Dedifferentiated amniotic fluid mesenchymal stem cell (primary cell): ENCODE measurements at regions not wholly inside any gene's neighbourhood (a gene's known extent, or its start where the extent isn't known, plus 50 kb on each side); places are given as distances from the start of the nearest gene placed in this dataset.
"Not testable (repeated sequence)": the region's sequence is repeated elsewhere in the genome, so short reads cannot be mapped to it uniquely, and the experiment has no call there.

Experiments
- DNase-seq: peaks from one replicate; pipeline ENCODE4 v3.0.0-alpha.2; 2016; ENCODE audit errors: extremely low spot score

DNA sequence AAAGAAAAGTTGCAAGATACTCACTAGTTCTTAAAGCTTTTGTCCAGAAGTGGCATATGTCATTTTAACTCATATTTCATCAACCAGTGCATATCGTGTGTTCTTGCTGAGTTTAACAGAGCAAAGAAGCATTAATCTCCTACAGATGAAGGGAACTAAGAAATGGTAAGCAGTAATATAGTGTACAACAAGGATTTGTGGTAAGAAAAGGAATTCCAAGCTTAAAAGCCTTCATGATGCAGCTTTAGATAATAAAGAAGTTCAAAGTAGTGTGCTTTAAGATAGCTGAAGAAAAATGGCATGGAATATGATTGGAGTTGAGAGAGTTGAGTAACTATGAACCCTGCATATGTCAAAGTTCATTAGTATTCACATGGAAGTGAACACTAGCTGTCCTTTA lies 649.8 kb upstream of the FSHR start:
- DNase-seq: no peak

DNA sequence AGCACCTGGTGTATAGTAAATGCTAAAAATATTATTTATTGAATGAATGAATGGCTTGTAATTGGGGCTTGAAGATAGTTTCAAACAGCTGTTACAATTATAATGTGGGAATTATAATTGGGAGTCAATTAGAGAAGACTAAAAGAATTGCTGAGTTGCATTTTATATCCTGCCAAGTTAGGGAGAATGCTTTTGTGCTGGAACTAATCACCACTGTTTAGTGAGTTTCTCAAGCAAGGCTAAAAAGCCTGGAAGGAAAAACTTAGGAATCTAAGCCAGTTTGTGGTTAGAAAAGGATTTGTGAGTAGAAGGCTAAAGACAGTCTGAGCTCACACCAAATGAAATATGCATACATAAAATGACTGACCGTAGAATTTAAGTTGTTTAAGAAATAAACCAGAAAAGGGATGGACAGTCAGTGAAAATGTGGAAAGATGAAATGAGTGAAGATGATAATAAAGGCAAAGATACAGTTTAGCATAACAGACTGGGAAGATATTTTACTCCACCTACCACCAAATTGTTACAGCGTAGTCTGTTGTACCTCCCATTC lies 647.7 kb upstream of the FSHR start:
- DNase-seq: no peak

DNA sequence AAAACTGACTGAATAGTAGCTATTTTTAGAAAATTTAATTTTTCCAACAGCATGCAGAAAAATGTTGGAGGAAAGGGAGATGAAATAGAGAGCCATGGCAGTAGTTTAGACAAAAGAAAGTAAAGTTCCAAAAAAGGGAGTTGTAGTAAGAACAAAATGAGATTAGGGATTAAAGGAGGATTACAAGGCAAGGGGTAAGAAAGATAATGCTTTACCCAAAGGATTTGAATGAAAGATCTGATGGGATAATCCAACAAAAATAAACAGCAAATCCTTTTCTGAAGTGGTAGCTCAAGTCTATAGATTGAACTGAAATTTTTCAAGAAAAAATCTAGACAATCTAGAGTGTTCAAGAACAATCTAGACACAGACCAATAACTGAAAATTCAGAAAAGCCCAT lies 644.3 kb upstream of the FSHR start:
- no peak for DNase-seq

DNA sequence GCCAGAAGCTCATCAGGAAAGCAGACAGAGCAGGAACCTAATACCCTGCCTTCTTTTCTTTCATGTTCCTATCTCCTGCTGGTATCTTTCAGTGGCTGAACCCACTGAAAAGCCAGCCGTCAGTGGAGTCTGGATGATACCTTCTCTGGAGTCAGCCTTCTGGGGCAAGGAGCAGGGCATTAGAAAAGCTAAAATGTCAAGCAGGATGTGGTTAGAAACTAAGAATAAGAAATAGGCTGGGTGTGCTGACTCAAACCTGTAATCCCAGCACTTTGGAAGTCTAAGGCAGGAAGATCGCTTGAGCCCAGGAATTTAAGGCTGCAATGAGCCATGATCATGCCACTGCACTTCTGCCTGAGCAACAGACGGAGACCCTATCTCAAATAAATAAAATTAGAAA lies 642.0 kb upstream of the FSHR start:
- DNase-seq: no peak

DNA sequence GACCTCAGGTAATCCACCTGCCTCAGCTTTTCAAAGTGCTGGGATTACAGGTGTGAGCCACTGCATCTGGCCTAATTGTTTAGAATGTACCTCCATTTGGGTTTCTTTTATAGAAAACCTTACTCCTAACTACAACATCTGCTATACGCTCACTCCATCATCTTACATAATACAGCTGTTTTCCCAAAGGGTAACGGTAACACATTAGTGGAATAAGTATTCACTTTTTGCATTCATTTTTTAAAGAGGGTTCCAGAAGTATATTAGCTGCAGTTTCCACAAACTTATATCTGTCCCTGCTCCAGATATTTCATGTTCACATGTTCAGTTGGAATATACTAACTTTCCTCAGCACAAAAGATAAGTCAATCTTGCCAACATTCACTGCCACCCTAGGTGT lies 640.1 kb upstream of the FSHR start:
- DNase-seq: no peak

DNA sequence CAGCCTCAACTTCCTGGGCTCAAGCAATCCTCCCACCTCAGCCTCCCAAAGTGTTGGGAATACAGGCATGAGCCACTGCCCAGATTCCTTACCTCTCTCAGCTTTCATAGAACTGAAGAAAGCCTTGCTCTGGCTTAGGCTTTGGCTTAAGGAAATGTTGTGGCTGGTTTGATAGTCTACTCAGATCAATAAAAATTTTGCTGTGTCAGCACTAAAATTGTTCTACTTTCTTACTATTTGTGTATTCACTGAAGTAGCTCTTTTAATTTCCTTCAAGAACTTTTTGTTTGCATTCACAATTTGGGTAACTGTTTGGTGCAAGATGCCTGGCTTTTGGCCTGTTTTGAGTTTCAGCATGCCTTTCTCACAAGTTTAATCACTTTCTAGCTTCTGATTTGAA lies 634.0 kb upstream of the FSHR start:
- no peak for DNase-seq

DNA sequence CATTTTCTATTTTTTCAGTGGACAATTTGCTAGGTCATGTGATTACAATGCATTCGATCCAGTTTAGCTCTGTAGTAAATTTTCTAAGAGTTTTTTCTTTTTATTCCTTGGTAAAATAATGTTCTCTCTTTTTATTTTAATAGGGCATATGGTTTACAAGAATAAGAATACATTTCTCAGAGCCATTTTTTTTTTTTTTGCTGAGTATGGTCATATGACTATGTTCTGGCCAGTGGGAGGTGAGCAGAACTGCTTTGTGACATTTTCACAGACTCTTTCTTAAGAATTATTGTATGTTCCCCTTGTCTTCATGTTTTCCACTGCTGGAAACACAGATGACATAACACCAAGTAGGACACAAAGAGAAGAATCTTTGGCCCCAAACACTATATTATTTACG lies 626.6 kb upstream of the FSHR start:
- DNase-seq: no peak

DNA sequence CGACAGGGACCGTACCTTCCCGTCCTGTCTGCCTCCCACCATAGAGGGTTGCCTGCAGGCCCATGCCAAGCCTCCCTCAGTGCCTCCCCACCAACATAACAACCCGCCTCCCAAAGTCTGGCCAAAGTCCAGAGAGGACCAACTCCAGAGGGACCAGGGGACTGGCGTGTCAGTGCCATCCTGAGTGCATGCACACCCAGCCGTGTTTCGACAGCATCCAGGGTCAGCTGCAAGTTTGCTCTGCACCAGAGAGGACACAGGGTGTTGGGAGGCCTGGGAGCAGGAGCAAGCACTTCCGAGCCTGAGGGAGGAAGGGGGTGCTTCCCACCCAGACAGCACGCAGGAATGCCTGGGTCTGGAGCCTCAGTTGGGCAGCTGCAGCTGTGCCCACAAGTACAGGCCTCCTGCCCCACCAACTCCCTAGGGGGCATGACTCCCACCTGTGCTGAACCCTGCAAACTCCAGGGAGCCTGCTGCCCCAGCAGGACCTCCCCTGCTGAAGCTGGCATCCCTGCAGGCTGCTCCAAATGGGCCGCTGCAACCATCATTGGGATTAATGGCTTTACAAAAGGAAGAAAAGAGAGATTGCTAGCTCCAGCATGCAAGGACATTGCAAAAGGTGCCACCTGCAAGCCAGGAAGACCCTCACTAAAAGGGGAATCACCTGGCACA lies 618.1 kb upstream of the FSHR start:
- DNase-seq: no peak

DNA sequence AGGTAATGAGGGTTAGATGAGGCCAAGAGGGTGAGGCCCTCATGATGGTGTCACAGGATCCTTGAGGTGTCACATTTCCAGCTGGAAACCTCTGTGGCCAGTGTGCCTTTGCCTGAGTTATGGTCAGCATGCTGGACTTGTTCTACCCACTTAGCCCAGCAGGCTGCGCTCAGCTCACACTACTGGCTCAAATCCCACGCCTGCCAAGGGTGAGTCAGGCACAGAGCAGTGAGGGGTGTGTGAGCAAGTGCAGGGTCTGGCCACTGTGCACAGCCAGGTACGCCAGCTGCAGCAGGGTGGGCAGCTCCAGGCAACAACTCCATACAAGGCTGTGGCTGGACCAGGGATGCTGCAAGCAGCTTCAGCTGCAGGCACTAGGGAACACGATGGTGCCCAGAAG lies 616.6 kb upstream of the FSHR start:
- no peak for DNase-seq

DNA sequence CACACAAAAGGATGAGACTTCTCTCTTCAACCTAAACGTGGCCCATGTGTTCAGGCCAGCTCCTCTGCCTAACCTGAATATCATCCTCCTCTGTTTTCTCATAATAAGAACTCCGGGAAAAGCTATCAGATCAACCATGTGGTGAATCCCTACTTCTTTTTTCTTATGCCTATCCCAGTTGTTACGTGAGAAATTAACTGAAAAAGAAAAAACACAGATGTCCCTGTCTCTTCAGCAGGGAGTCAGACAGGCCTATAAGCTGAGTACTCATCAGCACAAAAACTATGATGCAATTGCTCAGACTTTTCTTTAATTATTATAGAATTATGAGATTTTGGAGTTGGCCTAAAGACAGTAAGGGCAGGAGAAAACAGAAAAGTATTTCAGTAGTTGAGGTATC lies 613.0 kb upstream of the FSHR start:
- no peak for DNase-seq

DNA sequence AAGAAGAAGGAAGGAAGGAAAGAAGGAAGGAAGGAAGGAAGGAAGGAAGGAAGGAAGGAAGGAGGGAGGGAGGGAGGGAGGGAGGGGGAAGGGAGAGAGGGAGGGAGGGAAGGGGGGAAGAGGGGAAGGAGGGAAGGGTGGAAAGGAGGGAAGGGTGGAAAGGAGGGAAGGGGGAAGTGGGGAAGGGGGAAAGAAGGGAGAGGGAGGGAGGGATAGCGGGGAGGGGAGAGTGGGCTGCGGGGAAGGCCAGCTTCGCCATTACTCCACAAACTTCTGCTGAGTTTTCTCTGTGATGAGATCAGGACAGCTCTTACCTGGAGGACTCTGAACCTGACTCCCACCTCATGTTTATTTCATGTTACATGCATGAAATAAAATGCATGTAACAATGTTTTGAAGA lies 601.5 kb upstream of the FSHR start:
- no peak for DNase-seq

DNA sequence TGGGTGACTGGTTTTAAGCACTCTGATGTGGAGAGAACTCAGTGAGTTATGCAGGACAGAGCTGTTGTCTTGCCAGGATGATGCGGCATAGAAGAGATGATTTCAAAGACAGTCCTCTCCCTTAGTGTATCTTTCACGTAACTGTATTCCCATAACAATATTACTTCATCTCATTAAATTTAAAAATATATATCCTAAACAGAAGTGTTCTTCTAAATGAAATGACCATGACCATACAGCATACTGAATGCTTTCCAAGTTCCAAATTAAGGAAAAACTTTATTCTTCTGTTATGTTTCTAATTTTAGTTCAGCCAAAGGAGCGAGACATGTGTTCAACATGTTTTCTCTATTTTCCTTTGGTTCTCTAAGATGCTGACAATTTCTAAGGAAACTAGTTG lies 600.1 kb upstream of the FSHR start:
- no peak for DNase-seq

DNA sequence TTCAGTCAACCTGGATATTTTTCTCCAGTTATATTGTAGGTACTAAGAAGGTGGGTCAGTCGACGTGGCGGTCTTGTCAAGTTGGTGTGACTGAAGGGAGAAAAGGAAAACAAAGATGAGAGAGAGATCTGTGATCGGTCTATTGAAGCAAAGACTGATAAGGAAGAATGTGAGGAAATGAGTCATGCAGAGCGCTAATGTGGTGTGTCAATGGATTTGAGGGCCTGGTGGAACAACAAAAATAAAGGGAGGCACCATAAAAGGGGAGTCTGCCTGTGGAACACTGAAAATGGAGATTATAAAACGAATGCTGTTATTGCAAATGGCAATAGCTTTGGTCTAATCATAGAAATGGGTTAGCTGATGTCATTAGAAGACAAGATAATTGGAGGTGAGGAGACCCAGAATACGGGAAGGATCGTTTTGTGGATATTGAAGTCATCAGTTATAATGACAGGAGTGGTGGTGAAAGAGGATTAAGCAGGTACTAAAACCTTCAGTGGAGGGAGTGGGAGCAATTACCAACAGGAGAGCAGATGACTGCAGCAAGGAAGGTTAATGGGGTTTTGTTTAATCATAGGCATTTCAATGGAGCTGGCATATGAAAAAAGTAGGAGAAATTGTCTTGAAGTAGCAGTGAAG lies 599.1 kb upstream of the FSHR start:
- DNase-seq: no peak

DNA sequence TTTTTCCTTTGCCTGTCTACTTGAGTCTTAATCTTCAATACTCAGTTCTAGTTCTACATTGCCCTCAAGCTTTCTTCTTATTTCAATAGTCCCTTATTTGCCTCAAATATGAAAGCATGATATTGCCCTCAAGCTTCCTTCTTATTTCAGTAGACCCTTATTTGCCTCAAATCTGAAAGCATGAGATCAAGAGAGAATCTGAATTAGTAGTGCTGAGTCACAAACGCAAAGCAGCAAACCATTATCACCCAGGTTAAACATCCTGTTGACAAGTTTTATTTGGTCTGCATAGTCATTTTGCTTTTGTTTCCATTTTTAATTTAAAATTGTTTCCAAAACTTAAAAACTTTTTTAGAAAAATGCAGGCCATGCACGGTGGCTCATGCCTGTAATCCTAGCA lies 583.3 kb upstream of the FSHR start:
- DNase-seq: no peak

DNA sequence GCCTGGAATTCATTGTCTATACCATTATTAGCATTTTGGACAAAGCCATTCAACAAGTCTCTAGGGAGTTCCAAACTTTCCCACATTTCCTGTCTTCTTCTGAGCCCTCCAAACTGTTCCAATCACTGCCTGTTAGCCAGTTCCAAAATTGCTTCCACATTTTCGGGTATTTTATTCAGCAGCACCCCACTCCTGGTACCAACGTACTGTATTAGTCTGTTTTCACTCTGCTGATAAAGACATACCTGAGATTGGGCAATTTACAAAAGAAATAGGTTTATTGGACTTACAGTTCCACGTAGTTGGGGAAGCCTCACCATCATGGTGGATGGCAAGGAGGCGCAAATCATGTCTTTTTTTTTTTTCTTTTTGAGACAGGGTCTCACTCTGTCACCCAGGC lies 578.6 kb upstream of the FSHR start:
- DNase-seq: not testable (repeated sequence)

DNA sequence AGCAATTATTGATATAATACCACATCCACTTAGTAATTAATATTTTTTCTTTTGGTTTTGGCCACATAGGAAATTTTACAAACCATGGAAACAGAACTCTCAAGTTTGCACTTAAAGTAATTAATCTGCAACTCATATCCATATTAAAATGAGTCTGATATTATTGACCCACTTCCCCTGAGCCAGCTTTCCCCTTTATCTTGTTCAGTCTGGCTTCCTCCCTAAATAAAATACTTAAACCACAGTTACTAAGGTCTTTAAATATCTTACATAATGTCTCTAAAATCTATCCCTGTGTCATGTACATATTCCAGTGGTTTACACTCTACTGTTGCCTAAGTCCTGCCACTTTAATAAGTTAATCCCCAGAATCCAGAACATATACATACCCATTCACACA lies 564.9 kb upstream of the FSHR start:
- DNase-seq: no peak

DNA sequence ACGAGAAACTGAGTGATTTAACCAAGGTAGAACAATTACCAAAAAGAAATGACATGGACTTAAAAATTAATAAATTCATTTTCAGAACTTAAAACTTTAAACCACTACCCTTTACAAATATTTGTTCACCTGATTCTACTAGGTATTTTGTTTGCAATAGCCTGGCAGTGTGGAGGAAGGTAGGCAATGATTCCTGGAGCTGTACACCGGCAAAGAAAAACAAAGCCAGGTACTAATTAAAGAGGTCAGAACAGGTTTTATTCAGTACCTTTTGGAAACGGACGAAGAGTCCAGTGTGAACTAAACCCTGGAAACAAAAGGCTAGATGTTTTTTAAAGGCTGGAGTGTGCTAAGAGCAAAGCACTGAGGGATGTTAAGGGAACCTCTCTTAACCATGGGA lies 561.3 kb upstream of the FSHR start:
- no peak for DNase-seq

DNA sequence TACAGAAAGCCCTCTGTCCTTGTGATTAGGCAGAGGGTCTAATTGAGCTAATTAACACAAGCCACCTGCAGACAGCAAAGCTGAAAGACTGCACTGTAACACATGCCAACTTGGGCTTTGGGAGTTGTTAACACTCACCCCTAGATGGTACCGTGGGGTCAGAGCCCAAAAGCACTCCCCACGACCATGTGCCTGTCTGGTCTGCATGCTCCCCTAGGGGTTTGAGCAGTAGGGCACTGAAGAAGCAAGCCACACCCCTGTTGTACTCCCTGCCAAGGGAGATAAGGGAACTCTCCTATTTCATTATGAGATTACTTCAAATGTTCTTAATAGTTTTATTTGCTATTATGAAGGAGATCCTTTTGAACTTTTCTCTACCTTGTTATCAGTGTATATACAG lies 560.1 kb upstream of the FSHR start:
- DNase-seq: no peak

DNA sequence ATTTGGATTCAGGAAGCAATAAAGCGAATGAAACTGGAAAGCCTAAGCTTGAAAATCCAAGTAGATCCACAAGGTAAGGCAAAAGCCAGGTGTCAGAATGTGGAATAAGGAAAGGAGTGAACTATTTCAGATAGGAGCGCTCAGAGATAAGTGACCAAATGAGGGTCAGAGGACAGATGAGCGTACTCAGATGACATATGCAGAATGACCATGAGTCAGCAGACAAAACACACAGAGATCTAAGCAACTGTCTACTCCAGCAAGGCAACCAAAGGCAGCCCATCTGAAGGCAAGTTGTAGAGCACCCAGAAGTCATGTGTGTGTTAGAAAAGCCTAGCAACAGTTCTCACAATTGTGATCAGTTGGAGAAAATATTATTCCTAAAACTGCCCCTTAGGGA lies 548.4 kb upstream of the FSHR start:
- DNase-seq: no peak

DNA sequence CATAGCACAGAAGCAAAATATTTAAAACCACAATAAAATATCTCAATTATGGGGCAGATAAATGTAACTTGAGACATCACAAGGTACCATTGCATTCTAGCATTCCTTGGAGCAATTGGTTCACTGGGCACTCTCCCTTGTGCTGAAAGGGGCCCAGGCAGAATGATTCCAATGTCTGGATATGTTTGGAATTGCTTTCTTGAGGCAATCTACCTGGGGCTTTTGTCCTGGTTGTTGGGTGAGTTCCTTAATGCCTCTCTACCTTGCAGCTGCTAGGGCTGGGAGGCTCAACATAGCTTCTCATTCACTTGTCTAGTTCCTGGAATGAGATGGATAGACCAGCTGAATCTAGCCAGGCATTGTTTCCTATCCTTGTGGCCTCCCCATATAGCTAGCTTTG lies 539.6 kb upstream of the FSHR start:
- DNase-seq: no peak

DNA sequence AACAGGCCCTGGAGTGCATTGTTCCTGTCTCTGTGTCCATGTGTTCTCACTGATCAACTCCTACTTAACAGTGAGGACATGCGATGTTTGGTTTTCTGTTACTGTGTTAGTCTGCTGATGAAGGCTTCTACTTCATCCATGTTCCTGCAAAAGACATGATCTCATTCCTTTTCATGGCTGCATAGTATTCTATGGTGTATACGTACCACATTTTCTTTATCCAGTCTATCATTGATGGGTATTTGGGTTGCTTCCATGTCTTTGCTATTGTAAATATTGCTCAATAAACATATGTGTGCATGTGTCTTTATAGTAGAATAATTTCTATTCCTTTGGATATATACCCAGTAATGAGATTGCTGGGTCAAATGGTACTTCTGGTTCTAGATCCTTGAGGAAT lies 537.7 kb upstream of the FSHR start:
- DNase-seq: not testable (repeated sequence)

DNA sequence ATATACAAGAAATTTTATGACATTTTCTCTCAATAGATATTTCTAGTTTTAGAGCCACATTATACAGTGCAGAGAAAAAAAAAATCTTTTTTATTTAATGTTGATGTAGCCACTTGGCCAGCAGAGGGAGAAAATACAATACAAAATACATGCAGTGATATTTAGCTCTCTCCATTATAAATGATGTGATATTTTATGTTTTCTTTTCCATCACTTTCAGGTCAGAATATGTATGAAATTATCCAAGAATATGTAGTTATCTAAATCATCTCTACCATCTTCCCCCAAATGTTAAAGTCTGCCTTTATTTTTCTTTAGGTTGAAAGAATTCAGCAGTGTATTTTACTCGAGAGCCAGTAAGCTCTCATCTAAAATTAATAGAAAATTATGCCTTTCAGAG lies 533.6 kb upstream of the FSHR start:
- no peak for DNase-seq

DNA sequence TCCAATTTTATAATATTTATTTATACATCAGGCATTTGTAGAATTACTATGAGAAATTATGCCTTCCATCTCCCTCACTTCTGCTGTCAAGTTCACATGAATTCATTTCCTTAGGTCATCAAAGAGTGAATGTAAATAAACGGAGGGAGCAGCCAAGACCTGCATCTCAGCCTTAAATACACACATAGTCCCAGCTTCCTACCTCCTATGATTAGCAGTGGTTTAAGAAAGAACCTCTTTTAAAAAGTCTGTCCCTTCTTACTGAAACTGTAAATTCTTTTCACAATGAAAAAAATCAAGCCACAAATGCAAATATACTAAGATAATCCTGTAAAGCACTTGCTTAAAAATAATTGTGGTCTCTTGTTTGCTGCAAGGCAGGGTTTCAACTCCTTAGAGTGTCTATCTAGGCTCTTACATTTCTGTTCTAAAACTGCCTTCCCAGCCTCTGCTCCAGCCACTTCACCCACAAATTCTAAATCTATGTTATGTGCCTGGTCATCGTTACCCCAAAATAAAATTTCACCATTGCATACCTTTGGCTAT lies 532.7 kb upstream of the FSHR start:
- no peak for DNase-seq

DNA sequence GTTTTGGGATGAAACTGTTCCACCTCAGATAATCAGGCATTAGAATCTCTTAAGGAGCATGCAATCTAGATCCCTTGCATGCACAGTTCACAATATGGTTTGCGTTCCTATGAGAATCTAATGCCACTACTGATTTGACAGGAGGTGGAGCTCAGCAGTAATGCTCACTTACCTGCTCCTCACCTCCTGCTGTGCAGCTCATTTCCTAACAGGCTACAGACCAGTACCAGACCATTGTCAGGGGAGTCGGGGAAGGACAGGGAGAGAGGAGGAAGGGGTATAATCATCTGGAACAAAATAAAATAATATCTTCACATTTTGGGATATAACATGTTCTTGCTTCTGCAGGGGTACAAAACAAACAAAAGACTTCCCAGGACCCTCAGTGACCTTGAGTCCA lies 532.0 kb upstream of the FSHR start:
- no peak for DNase-seq
